ENCODE measurements at regions not wholly inside any gene's neighbourhood (a gene's known extent, or its start where the extent isn't known, plus 50 kb on each side); places are given as distances from the start of the nearest gene placed in this dataset.
"Not testable (repeated sequence)": the region's sequence is repeated elsewhere in the genome, so short reads cannot be mapped to it uniquely, and the experiment has no call there.

GRCh38 chr20:43827940-43828562 is 86.6 kb upstream of the TOX2 start:
- no TSS peak for BruUV-seq (replicated peaks)
- TF ChIP-seq EZH2phosphoT487 (IDR thresholded peaks at IDR 0.05; ENCODE audit: borderline replicate concordance, low read depth, low read length), result no peak
- no peak for TF ChIP-seq CTCF (conservative IDR thresholded peaks at IDR 0.05; ENCODE audit: low read length)
- CTCF ChIA-PET (ENCODE audit: unreplicated experiment), result no interaction called here
- intact Hi-C loops (cut with micrococcal nuclease; ENCODE audit: unreplicated experiment), result no loop called here
- H3K4me1 ChIP-seq (ENCODE audit: insufficient read depth, low read length, poor library complexity, severe bottlenecking), result peaks cover 10% of the 10 kb centered on the region
- no peaks in the 10 kb centered on the region for H3K36me3 ChIP-seq (ENCODE audit: insufficient read depth, low read length)
- H4K20me1 ChIP-seq (ENCODE audit: insufficient read depth, low read length), result no peaks in the 10 kb centered on the region
- H2AFZ ChIP-seq (ENCODE audit: low read length), result no peak overlapping the region
- no peak for DNase-seq (ENCODE audit: low spot score)
- H3K4me2 ChIP-seq (ENCODE audit: low read length), result no peak overlapping the region
- no peak overlapping the region for H3K4me3 ChIP-seq (ENCODE audit: low read depth, low read length, poor library complexity, severe bottlenecking)
- H3K9me2 ChIP-seq (ENCODE audit: insufficient read depth, low read length), result no peaks in the 10 kb centered on the region
- no peak overlapping the region for H3K27ac ChIP-seq (ENCODE audit: low read depth, low read length, poor library complexity, severe bottlenecking)
- H3K79me2 ChIP-seq (ENCODE audit: insufficient read depth, low read depth, low read length), result no peaks in the 10 kb centered on the region
- POLR2A ChIA-PET, result no interaction called here
- no peaks in the 10 kb centered on the region for H3K9me3 ChIP-seq (ENCODE audit: low read length)

DNA sequence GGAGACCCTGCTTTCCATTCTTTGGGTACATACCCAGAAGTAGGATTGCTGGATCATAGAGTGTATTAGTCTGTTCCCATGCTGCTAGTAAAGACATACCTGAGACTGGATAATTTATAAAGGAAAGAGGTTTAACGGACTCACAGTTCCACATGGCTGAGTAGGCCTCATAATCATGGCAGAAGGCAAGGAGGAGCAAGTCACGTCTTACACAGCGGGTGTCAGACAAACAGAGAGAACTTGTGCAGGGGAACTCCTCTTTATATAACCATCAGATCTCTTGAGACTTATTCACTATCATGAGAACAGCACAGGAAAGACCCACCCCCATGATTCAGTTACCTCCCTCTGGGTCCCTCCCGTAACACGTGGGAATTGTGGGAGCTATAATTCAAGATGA is 87.7 kb upstream of the TOX2 start:
- DNase-seq (ENCODE audit: low spot score); H4K20me1 ChIP-seq (ENCODE audit: insufficient read depth, low read length); intact Hi-C loops (cut with micrococcal nuclease; ENCODE audit: unreplicated experiment); CTCF ChIA-PET (ENCODE audit: unreplicated experiment); H3K79me2 ChIP-seq (ENCODE audit: insufficient read depth, low read depth, low read length); H3K9me2 ChIP-seq (ENCODE audit: insufficient read depth, low read length); H3K27ac ChIP-seq (ENCODE audit: low read depth, low read length, poor library complexity, severe bottlenecking); H3K36me3 ChIP-seq (ENCODE audit: insufficient read depth, low read length); POLR2A ChIA-PET; BruUV-seq (replicated peaks); H3K9me3 ChIP-seq (ENCODE audit: low read length); H3K4me2 ChIP-seq (ENCODE audit: low read length); H2AFZ ChIP-seq (ENCODE audit: low read length); H3K4me3 ChIP-seq (ENCODE audit: low read depth, low read length, poor library complexity, severe bottlenecking): not testable (repeated sequence)
- H3K4me1 ChIP-seq (ENCODE audit: insufficient read depth, low read length, poor library complexity, severe bottlenecking), result peaks cover 10% of the 10 kb centered on the region

DNA sequence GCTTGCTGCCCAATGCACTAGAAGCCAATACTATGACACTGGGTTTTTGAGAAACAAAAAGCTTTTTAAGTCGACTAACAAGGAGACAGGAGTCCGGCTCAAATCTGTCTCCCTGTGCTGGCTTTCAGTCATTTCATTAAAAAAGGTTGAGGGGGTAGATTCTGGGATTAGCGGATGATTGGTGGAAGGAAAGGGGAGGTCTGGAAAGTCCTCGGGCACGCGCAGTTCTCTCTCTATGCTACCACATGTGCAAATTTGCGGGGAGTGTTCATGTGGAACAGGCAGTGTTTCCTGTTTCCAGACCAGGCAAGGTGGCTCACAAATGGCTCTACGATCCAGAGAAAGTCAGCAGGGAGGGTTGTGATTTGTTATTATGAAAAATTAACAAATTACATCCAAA is 89.1 kb upstream of the TOX2 start:
- Histone ChIP-seq H4K20me1 (ENCODE audit: insufficient read depth, low read length) (no peaks in the 10 kb centered on the region), H3K4me3 (ENCODE audit: low read depth, low read length, poor library complexity, severe bottlenecking) (no peak overlapping the region), H3K79me2 (ENCODE audit: insufficient read depth, low read depth, low read length) (no peaks in the 10 kb centered on the region), H2AFZ (ENCODE audit: low read length) (no peak overlapping the region), H3K9me3 (ENCODE audit: low read length) (no peaks in the 10 kb centered on the region), H3K4me2 (ENCODE audit: low read length) (peak overlapping the region; percentile 41), H3K36me3 (ENCODE audit: insufficient read depth, low read length) (no peaks in the 10 kb centered on the region), H3K4me1 (ENCODE audit: insufficient read depth, low read length, poor library complexity, severe bottlenecking) (peaks cover 10% of the 10 kb centered on the region), H3K9me2 (ENCODE audit: insufficient read depth, low read length) (no peaks in the 10 kb centered on the region), H3K27ac (ENCODE audit: low read depth, low read length, poor library complexity, severe bottlenecking) (no peak overlapping the region)
- TF ChIP-seq EZH2phosphoT487 (IDR thresholded peaks at IDR 0.05; ENCODE audit: borderline replicate concordance, low read depth, low read length), result no peak
- no peak for TF ChIP-seq CTCF (conservative IDR thresholded peaks at IDR 0.05; ENCODE audit: low read length)
- no TSS peak for BruUV-seq (replicated peaks)
- ChIA-PET CTCF (ENCODE audit: unreplicated experiment) (interaction anchor here (0.6 kb wide), 1 partner anchor 167 kb away, joined by 3 read pairs; no protein-coding TSS in a partner anchor), POLR2A (no interaction called here)
- intact Hi-C loops (cut with micrococcal nuclease; ENCODE audit: unreplicated experiment), result no loop called here
- DNase-seq (ENCODE audit: low spot score), result peak; percentile 30

Data from OCI-LY7 (cell line).